ENCODE measurements at regions not wholly inside any gene's neighbourhood (a gene's known extent, or its start where the extent isn't known, plus 50 kb on each side); places are given as distances from the start of the nearest gene placed in this dataset.

- TF ChIP-seq CTCF (conservative IDR thresholded peaks at IDR 0.05) (no peak), EZH2 (IDR thresholded peaks at IDR 0.05; ENCODE audit: low read depth) (no peak)
These were observed 149.9 kb upstream of the CAMK1G start for GRCh38 chr1:209433649-209434031.

Data from PC-9 (cell line).